GM18858 (cell line): ENCODE measurements at regions not wholly inside any gene's neighbourhood (a gene's known extent, or its start where the extent isn't known, plus 50 kb on each side); places are given as distances from the start of the nearest gene placed in this dataset.
"Not testable (repeated sequence)": the region's sequence is repeated elsewhere in the genome, so short reads cannot be mapped to it uniquely, and the experiment has no call there.

Source experiments
- ATAC-seq: cut with Tn5 transposase; IDR thresholded peaks from one replicate; pipeline ENCODE4 v1.9.1; 2021; ENCODE audit not compliant: unreplicated experiment

DNA sequence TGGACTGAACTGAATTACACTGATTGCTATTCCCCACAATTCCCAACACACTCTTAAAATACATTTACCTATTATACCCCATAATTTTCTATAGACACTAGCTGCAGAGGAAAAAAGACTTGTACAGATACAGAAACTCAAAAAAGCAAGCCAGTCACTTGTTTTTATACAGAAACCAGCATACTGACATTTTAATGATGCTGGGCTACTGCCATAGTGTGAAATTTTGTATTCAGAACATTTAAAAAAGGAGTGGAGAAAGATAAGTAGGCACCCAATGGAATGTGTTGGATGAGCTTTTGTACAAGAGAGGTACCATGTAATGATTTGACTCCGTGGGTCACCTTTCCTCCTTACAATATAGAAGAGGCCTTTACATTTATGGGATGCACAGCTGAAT, 740.1 kb downstream of the PLCL1 start:
- no peak for ATAC-seq

DNA sequence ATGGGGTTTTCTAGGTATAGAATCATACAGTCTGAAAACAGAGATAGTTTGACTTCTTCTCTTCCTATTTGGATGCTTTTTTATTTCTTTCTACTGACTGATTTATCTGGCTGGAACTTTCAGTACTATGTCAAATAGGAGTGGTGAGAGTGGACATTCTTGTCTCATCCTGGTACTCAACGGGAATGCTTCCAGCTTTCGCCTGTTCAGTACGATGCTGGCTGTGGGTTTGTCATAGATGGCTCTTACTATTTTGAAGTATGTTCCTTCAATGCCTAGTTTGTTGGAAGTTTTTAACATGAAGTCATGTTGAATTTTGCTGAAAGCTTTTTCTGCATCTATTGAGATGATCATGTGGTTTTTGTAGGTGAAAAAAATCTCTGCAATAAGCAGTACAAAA, 730.4 kb downstream of the PLCL1 start:
- no peak for ATAC-seq

DNA sequence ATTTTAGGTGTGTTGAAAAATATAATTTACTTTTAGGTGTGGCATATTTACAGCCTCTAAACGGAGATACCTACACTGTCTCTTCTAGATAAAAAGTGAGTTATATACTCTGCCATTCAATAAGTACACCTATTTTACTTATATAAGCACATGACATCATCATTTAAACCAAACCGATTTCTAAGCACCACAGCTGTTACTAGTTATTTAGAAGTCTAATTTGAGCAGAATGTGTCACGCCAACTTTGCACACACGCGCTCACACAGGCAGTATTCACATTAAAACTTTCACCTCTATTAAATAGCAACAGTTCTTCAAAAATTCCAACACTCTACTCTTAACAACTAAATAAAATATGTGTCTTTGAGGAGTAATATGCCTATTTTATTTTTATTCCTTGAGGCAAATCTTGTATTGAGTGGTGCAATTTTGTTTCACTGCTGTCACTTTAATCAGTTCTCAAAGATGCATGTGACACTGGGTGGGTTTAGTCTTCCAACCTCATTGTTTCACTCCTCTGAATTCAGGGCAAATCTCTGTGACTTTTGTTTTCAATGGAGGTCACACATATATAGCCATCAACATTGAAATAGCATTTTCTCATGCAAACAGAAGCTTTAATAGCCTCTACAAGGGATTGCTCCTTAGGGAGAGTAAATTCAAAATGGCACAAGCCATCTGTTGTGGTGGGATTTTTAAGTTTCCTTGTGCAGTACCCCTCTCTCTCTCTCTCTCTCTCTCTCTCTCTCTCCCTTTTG, 721.0 kb downstream of the PLCL1 start:
- ATAC-seq = no peak

DNA sequence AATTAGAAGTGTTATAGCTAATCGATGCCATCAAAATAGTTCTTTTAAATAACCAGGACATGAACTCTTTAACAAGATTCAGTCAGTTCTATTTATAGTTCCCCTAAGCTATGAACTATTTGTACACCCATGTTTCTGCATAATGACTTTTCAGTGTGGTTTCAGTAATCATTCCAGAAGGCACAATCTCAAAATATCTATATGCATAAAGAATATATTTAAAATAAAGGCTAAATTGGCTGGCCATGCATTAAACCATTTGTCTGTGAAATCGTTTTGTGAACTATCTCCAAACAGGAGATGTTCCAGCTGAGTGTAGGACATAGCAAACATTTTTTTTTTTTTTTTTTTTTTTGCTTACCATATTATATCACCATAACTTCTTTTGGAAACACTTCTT, 719.3 kb downstream of the PLCL1 start:
- no peak for ATAC-seq

DNA sequence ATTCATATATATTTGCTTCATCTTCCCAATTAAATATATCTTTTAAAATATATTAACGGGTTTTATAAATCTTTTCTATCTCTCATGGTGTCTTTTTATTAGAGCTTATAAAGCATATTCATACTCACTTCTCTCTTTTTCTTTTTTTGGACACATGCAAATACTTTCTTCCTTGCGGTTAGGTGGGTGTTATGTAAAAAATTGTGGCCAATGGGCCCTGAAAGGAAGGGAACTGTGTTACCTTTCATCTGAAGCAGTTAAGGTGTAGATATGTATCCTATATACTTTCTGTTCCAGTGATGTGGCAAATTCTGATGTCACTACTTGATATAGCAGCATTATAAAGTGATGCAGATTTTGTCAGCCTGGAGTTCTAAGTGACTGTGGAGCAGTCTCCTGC, 714.5 kb downstream of the PLCL1 start:
- peak; percentile 91 for ATAC-seq

DNA sequence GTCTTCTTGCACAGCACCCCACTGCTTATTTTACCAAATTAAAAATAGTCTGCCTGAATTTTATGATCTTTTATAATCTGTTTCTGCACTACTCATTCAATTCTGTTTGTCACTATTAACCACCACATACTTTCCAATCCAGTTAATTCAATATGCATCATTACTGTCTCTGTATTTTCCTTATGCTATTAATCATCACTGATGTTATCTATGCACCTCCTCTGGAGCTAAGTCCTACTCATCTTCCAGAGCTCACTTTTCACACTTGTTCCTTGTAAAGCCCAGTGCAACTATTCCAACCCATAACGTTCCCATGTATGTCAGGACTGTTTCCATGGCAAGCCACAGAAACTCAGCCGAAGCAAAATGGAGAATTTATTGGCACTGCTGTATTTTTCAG, 713.6 kb downstream of the PLCL1 start:
- no peak for ATAC-seq

DNA sequence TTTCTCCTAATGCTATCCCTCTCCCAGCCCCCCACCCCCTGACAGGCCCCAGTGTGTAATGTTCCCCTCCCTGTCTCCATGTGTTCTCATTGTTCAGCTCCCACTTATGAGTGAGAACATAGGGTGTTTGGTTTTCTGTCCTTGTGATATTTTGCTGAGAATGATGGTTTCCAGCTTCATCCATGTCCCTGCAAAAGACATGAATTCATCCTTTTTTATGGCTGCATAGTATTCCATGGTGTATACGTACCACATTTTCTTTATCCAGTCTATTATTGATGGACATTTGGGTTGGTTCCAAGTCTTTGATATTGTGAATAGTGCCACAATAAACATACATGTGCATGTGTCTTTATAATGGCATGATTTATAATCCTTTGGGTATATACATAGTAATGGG, 704.2 kb downstream of the PLCL1 start:
- not testable (repeated sequence) for ATAC-seq

DNA sequence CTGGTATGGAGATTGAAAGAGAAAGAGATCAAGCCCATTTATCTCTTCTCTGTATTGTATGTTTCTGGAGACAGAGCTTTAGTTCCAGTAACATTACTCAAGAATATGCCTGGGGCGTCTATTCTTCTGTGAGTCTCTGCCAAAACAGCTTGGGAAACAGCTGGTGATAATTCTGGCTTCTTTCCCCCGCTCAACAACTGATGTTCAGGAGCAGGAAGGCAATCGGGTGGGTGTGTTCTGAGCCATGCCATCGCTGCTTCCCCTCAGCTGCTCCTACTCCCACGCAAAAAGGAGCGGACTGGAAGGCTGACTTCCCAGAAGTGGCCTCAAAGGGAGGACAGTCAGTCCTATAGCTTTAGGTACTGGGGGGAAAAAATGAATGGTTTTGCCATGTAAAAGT, 695.1 kb downstream of the PLCL1 start:
- no peak for ATAC-seq

DNA sequence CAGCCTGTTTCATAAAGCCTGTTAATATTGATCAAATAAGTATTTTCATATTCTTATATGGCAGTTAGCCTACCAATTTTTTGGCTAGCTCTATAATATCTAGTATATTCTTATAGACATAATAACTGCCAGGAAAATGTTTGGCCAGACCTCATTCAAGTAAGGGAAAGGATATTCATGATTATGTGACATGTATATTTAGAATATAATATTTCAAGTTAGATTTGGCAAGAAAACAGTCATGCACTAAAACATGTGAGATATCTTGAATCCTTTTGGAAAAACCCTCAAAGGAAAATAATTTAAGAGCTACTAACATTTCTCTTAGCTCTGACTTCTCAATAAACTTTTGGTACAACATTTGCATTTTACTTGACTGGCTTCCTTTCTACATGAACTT, 694.1 kb downstream of the PLCL1 start:
- no peak for ATAC-seq

DNA sequence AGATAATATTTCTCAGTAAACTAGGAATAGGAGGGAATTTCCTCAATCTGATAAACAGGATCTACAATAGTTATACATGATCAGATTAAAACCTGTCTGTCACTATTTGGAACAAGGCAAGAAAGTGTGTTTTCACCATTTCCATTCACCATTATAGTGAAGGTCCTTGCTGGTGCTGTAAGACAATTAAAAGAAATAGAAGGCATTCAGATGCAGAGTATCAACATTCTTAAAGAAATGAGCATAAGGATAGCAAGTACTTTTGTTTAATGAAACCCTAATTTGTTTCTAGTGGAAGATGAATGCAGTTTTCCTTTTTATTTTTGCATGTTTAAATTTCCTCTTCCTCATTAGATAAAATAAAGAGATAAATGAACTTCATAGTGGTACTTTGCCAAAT, 693.7 kb downstream of the PLCL1 start:
- ATAC-seq = no peak

DNA sequence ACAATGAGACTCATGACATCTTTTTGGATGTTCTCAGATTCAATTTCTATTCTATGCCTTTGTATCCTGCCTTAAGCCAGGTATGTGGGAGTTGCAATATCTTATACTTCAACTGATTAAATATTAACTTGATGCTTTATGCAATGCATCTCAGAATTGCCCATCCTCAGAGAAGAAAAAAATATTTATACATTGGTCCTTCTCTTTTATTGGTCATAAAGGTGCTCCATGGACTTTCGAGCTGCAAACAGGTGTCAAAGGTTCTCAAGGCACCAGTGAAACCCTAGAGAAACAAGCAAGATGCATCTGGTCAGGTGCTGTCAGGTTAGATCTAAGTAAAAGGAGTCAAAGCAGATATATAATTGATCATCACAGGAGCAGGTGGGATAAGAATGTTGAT, 690.5 kb downstream of the PLCL1 start:
- ATAC-seq = no peak

DNA sequence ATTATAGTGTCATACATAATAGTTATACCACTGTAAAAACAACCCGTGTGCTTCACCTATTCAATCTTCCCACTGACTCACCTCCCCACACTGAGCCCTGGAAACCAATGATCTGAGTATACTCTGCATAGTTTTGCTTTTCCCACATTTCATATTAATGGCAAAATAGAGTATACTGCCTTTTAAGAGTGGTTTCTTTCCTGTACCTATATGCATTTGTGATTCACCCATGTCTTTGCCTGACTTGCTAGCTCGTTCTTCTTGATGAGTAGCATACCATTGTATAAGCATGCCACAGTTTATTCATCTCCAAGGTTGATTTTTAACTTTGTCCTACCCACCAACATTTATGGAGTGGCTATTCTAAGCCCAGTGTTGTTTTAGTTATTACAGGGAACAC, 686.4 kb downstream of the PLCL1 start:
- no peak for ATAC-seq

DNA sequence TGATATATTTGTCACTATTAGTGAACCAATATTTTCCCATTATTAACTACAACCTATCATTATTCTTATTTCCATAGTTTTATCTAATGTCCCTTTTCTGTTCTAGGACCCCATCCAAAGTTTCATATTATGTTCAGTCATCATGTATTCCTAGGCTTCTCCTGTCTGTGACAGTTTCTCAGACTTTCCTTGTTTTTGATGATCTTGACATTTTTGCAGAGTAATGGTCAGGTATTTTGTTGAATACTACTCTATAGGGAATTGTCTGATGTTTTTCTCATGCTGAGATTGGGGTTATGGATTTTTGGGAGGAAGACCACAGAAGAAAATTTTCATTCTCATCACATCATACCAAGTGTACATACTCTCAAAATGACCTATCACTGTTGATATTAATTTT, 684.6 kb downstream of the PLCL1 start:
- no peak for ATAC-seq

DNA sequence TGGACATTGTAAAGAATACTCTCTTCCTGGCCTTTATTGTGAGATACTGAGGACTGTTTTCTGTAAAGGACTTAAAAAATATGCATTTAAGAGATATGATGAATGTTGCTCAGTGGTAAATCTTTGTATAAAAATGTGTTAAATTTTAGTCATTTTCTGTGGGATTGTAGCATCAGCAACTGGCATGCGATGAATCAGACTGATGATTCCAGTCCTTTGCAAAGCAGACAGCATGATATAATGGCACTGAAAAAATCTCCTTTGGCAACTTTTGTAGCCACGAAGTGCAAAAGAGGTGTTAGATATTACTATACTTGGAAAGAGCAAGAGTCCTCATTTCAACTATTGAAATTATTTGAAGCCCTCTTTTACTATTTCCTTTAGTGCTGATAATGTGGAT, 678.7 kb downstream of the PLCL1 start:
- ATAC-seq = no peak

DNA sequence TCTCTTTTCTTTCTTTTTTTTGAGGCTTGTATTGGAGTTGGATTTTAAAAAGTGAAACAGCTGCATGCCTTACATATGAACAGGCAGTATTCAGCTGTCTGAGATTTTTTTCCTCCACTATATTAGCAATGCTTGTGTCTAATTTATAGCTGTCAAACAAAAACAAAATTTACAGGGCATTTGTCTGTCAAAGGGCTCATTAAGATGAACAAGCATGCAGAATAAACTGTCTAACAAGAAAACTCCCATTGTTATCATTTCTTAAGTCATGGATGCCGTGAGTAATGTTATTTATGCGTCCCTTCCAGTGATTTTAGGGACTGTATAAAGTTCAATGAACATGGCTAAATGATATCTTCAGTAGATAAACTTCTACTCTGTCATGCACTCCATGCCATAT, 674.7 kb downstream of the PLCL1 start:
- ATAC-seq = no peak

DNA sequence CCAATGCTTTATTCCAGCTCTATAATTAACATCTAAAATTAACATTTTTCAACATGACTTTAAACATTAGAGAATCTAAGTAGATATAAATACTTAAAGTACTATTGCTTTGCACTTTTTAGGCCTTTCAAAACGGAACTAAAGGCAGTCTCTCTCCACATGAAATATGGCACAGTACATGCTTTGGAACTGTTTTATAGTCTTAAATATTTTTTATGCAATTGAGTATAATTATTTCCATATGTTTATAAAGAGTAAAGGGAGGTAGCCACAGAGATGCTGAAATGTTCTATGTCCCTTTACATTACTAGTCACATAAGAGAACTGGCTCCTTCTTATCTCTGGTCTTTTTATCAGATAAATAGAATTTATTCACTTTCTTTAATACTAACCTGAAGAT, 674.0 kb downstream of the PLCL1 start:
- ATAC-seq = no peak

DNA sequence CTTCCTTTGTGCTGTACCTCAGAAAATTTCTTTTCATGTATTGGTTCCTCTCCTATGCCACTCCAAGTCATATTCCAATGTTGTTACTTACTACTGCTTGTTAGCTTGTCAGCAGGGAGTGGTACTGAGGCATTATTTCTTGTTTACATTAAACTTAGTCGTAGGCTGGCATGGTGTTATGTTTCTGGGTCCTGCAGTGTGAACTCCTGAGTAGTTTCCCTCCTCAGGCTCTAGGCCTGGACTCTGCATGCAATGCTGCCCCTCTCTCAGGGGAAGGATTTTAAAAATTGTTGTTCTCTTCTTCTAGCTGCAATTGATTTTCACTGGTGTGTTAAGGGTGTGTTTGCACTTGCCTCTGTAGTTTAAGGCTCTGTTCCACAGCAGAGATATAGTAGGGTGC, 671.6 kb downstream of the PLCL1 start:
- no peak for ATAC-seq

DNA sequence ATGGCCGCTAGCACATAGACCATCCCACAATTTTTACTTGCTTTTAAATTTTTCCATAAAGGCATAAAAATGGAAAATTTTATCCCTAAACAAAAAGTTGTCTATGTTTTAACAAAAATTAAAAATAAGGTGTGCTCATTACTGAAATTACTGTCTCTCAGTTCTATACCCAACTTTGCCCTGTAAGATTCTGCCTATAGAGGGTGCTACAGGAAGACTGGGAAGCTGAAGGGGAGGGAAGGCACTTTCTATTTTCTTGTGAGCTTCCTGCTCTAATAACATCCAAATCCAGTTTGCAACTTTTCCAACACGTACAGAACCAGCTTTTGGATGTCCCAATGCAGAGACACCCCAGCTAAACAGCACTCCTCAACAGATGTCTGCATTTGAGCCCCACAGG, 666.9 kb downstream of the PLCL1 start:
- ATAC-seq = no peak

DNA sequence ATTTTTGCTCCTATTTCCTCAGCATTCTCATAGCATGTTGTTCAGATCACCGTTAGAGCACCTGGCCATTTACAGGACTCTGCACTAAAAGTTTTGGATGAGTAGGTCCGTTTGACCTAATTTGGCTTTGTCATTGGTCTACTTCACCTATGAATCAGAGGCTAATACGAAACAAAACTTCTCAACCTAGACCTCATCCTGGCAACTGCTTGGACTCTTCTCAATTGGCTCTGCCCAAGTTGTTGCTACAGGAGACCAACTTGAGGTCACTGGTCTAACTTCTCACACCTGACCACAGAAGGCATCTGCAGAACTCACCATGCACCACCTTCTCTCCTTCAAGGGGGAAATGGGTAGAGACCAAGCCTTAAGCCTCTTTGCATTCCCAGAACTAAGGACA, 663.7 kb downstream of the PLCL1 start:
- ATAC-seq = no peak

DNA sequence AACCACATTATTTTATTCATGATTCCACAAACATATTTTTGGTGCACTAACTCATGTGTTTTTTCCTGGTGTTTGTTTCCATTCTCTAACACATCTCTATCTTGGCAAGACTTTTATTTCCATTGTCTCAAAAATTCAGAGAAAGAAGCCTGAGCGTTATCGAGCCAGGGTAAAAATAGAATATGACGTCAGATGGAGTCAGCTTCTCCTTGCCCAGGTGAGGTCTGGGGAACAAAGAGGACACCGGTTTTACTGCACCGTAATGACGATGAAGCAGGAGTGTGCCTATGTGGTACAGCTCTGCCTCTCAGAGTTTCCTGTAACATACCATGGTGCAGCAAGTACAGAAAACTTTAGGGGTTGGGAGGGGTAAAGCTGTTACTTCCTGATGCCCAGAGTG, 661.6 kb downstream of the PLCL1 start:
- no peak for ATAC-seq

DNA sequence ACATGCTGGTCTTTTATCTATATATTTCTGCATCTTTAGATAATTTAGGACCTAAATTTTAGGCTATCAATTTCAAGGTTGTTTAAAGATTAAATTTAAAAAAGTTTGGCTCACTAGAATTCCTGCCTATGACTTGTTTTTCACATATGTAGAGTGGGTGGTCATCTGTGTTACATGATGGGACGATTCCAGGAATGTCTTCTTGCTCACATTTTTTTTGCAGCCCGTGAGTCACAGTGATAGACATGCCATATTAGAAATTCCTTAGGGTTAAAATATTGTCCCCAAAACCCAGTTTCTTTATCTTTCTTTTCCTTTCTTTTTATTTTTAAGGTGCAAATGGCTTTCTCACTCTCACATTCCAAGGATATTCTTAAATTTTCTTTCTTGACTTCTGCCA, 652.0 kb downstream of the PLCL1 start:
- no peak for ATAC-seq

DNA sequence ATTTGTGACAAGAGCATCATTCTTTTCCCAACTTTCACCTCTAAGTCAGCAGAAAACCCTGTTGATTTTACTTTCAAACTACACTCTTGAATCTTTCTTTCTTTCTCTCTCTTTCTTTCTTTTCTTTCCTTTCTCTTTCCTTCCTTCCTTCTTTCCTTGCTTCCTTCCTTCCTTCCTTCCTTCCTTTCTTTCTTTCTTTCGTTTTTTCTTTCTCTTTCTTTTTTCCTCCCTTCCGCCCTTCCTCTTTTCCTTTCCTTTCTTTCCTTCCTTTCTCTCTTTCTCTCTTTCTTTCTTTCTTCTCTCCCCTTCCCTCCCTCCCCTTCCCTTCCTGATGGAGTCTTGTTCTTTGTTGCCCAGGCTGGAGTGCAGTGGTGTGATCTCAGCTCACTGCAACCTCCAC, 649.5 kb downstream of the PLCL1 start:
- ATAC-seq = no peak

DNA sequence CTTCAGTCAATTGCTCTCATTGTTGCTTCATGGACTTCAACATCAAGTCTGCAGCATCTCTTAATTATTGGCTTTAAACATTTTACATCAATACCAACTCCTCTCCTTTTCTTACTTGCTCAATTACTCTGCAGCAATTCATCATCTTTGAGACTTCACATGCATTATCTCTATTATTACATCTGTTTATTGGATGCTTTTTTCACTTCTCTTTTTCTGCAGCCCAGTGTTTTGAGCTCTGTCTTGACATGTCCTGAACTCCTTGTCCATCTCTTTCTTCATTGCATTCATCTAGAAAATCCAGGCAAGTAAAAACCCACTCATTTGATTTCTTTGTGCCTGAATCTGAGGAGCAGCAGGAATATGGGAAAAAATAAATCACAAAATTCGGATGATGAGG, 647.9 kb downstream of the PLCL1 start:
- ATAC-seq = peak; percentile 68

DNA sequence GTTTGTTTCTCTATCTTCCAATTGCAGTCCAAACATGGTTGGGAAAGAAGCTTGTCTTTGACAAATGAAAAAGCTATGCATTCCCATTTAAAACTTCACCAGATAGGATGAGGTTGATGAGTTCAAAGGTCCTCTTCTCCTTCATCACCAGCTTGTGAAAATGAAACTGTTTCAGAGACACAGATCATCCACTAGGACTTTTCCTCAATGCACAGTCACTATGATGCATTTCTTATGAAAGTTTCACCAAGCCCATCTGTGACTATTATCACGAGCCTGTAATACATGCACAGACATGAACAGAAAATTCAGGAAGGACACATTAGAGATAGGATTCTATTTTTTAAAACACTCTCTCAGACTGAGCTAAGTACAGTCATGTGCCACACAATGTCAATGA, 644.4 kb downstream of the PLCL1 start:
- no peak for ATAC-seq
